ENCODE measurements at regions not wholly inside any gene's neighbourhood (a gene's known extent, or its start where the extent isn't known, plus 50 kb on each side); places are given as distances from the start of the nearest gene placed in this dataset.

DNA sequence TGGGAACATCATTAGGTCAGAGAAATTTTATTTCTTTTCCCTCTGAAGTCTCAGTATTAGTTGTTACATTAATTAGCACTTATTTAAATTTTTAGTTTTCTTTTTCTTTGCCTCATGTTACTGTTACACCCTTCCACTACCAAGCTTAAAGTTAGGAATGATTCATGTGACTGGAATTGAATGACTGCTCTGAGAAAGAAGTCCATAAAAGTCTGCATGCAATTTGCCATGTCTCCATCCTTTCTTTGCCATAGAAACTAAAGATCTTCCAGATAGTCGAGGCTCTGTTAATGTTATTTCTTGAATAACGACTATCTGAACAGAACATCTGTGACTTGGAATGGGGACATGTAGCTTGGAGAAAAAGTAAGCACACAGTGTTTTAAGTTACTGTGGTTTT lies 1269.8 kb upstream of the PIK3C3 start:
- H3K4me1 ChIP-seq (ENCODE audit: control insufficient read depth in 4 of 4, insufficient read depth in 4 of 4, low read length in 3 of 4), result no peaks in the 10 kb centered on the region
- H3K4me3 ChIP-seq (ENCODE audit: low read depth in 1 of 3, low read length in 3 of 3), result no peak overlapping the region
- H3K9me3 ChIP-seq (ENCODE audit: control insufficient read depth in 4 of 4, low read length in 3 of 4), result no peaks in the 10 kb centered on the region
- H3K36me3 ChIP-seq (ENCODE audit: control insufficient read depth in 4 of 4, insufficient read depth in 3 of 4, low read depth in 1 of 4, low read length in 3 of 4), result no peaks in the 10 kb centered on the region
- DNase-seq (ENCODE audit: low spot score), result no peak
- no peak overlapping the region for H3K27ac ChIP-seq (ENCODE audit: low read depth in 1 of 2, low read length in 2 of 2)
- no peak overlapping the region for H3K9ac ChIP-seq (ENCODE audit: low read depth in 1 of 2, low read length in 2 of 2)
- H3K27me3 ChIP-seq (ENCODE audit: control insufficient read depth in 4 of 4, insufficient read depth in 4 of 4, low read length in 3 of 4), result no peaks in the 10 kb centered on the region
- WGBS, result 49% methylated on average over 2 of the region's 2 CpGs
- TF ChIP-seq FOXA1 (IDR thresholded peaks at IDR 0.05) (no peak), REST (IDR thresholded peaks at IDR 0.05) (no peak)

DNA sequence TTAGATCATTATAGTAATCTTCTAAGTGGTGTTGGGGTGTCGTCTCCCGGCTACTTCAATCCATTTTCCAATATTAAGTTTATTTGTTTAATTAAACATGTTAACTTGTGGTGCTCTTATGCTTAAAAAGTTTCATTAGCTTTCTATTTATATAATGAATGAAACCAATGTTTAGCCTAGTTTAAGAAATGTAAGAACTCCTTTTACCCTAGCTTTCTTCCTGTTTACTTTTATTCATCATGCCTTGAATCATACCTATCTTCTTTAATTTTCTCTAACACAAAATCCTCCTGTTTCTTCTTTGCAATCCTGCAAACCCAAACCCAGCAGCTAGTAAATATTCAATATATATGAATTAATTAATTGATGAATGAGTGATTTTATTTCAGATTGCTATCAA lies 1276.7 kb upstream of the PIK3C3 start:
- DNase-seq (ENCODE audit: low spot score), result no peak
- no peaks in the 10 kb centered on the region for H3K4me1 ChIP-seq (ENCODE audit: control insufficient read depth in 4 of 4, insufficient read depth in 4 of 4, low read length in 3 of 4)
- WGBS, result 87% methylated on average over 2 of the region's 2 CpGs
- no peak overlapping the region for H3K9ac ChIP-seq (ENCODE audit: low read depth in 1 of 2, low read length in 2 of 2)
- H3K9me3 ChIP-seq (ENCODE audit: control insufficient read depth in 4 of 4, low read length in 3 of 4), result no peaks in the 10 kb centered on the region
- H3K4me3 ChIP-seq (ENCODE audit: low read depth in 1 of 3, low read length in 3 of 3), result no peak overlapping the region
- no peaks in the 10 kb centered on the region for H3K36me3 ChIP-seq (ENCODE audit: control insufficient read depth in 4 of 4, insufficient read depth in 3 of 4, low read depth in 1 of 4, low read length in 3 of 4)
- TF ChIP-seq EGR1 (IDR thresholded peaks at IDR 0.05; ENCODE audit: low read depth in 2 of 2) (no peak), ZBTB33 (IDR thresholded peaks at IDR 0.05) (no peak), MAX (IDR thresholded peaks at IDR 0.05) (no peak), YY1 (IDR thresholded peaks at IDR 0.05) (no peak), HNF4A (conservative IDR thresholded peaks at IDR 0.05) (no peak)
- no peaks in the 10 kb centered on the region for H3K27me3 ChIP-seq (ENCODE audit: control insufficient read depth in 4 of 4, insufficient read depth in 4 of 4, low read length in 3 of 4)
- no peak overlapping the region for H3K27ac ChIP-seq (ENCODE audit: low read depth in 1 of 2, low read length in 2 of 2)

- Histone ChIP-seq H3K4me3 (ENCODE audit: low read depth in 1 of 3, low read length in 3 of 3) (no peak overlapping the region), H3K9me3 (ENCODE audit: control insufficient read depth in 4 of 4, low read length in 3 of 4) (no peaks in the 10 kb centered on the region), H3K27me3 (ENCODE audit: control insufficient read depth in 4 of 4, insufficient read depth in 4 of 4, low read length in 3 of 4) (no peaks in the 10 kb centered on the region), H3K4me1 (ENCODE audit: control insufficient read depth in 4 of 4, insufficient read depth in 4 of 4, low read length in 3 of 4) (no peaks in the 10 kb centered on the region), H3K36me3 (ENCODE audit: control insufficient read depth in 4 of 4, insufficient read depth in 3 of 4, low read depth in 1 of 4, low read length in 3 of 4) (no peaks in the 10 kb centered on the region), H3K9ac (ENCODE audit: low read depth in 1 of 2, low read length in 2 of 2) (no peak overlapping the region), H3K27ac (ENCODE audit: low read depth in 1 of 2, low read length in 2 of 2) (no peak overlapping the region)
- no peak for DNase-seq (ENCODE audit: low spot score)
- WGBS, result 28% methylated on average over 1 of the region's 1 CpG
- TF ChIP-seq RXRA (IDR thresholded peaks at IDR 0.05) (no peak), MAX (IDR thresholded peaks at IDR 0.05) (no peak), FOXA2 (IDR thresholded peaks at IDR 0.05) (no peak), EGR1 (IDR thresholded peaks at IDR 0.05; ENCODE audit: low read depth in 2 of 2) (no peak), NR2F2 (IDR thresholded peaks at IDR 0.05) (no peak), JUND (IDR thresholded peaks at IDR 0.05) (no peak), REST (IDR thresholded peaks at IDR 0.05) (no peak), HNF4G (IDR thresholded peaks at IDR 0.05) (no peak), ZBTB33 (IDR thresholded peaks at IDR 0.05) (no peak), RAD21 (IDR thresholded peaks at IDR 0.05) (no peak), FOXA1 (IDR thresholded peaks at IDR 0.05) (no peak), TAF1 (conservative IDR thresholded peaks at IDR 0.05) (no peak), SP1 (IDR thresholded peaks at IDR 0.05) (no peak), YY1 (IDR thresholded peaks at IDR 0.05) (no peak)
These were observed 1278.4 kb upstream of the PIK3C3 start for GRCh38 chr18:40676668-40677067.

Data from liver (tissue), 7 donors.